HG02852 (cell line): ENCODE measurements at regions not wholly inside any gene's neighbourhood (a gene's known extent, or its start where the extent isn't known, plus 50 kb on each side); places are given as distances from the start of the nearest gene placed in this dataset.

Experiments
- ATAC-seq: cut with Tn5 transposase; IDR thresholded peaks from one replicate; pipeline ENCODE4 v1.9.1; 2021; ENCODE audit warnings: mild to moderate bottlenecking, moderate library complexity; ENCODE audit not compliant: unreplicated experiment

DNA sequence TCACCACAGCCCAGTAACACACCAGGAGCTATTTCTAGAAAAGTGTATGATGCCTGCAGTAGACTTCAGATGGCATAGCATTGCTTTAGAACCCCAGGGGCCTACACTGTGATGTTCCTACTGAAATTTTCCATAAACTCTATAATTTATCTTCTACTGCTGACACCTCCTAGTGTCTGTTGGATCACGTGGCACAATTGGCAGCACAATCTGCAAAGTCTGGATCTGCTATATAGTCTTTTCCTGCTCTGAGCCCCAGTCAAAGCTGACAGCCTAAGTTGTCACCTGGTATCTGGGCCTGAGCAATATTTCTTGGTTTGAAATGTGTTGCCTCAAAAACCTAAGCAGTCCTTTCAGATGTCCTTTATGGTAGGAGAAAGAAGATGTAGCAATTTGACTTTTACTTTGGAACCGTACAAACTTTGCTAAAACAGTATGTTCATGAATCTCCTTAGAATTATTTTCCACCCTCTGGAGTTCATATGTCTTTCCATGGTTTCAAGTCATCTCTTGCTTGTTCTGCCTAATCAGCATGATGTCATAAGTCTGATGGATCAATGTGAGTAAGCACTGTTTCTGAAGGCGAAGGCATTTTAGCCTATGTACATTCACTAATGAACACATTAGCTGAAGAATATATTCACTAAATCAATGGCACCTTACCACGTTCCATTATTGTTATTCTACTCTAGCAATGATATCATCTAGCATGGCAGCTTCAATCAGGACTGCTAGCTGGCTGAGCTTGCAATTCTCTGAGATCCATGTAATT, 536.5 kb upstream of the NBEA start:
- ATAC-seq: no peak

DNA sequence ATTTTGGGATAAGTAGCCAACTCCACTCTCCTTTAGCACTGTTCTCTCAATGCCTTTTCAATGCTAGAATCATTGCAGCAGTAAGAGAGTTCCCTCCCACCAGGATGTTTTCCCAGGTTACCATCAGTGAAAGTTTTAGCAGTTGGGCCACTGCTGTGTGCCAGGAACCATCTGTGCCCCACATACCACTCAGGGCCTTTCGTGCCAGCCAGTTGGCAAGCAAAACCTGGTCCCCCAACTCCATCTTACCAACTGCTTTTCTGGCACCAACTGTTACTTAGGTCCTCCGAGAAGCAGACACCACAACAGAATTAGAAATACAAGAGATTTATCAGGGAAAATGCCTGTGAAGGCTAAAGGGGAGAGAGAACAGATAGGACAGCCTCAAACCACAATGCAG, 533.4 kb upstream of the NBEA start:
- ATAC-seq: no peak

DNA sequence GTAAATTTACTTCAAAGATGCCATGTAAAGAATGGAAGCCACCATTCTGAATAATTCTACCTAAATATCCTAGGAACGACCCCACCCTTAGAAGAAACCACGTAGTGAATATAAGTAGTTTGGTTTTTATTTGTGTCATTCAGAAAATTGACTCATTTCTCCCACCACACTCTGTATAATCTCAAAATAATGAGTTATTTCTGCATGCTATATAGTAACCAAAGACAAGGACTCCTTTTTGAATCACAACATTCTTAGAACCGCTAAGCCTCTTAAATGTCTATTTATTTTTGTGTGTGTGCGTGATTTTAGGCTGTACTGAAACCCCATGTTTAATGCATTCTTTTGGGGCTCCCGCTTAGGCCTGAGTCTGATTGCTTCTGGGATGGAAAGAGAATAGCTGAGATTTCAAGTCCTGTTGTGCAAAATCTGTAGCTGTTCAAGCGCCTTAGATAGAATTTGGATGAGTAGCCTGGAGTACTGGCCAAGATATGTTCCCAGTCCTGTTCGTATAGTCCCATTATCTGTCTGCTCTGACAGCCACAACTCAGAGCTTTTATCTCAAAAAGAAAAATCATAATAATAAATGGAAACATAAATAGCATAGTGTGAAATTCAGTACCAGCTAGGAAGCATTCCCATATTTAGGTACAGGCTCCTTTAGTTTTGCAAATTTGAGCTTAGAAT, 532.4 kb upstream of the NBEA start:
- no peak for ATAC-seq

DNA sequence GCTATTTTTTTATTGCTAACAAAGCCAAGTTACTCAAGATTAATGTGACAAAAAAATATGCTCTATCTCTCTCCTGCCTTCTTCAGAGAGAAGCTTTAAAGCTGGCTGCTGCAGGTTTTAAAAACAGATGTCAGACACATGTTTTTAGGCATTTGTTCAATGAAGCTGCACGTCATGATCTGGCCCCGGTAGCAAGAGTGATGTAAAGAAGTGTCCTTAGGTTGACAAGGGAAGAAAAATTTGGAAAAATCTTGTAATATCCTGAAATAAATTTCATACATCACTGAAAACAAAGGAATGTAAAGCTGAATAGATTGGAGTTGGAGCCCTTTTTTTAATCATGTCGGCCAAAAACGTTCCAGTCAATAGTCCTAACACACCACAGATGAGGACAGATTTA, 531.4 kb upstream of the NBEA start:
- ATAC-seq: no peak

DNA sequence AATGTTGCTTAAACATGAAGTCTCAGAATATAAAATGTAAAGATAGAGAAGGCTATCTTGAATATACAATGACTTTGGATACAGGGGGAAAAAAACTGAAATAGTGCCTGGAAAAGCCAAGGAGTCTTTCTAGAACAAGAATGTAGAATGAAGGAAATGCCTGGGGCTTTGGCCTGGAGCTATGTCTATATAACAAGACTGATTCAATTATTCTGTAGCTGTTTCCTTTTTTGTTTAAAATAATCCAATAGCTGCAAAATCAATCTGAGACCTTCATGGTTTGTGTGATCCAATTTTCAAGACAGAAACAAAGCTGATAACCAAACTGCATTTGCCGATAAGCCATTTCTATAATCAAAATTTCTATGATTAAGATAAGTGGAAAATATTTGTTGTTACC, 530.9 kb upstream of the NBEA start:
- no peak for ATAC-seq

DNA sequence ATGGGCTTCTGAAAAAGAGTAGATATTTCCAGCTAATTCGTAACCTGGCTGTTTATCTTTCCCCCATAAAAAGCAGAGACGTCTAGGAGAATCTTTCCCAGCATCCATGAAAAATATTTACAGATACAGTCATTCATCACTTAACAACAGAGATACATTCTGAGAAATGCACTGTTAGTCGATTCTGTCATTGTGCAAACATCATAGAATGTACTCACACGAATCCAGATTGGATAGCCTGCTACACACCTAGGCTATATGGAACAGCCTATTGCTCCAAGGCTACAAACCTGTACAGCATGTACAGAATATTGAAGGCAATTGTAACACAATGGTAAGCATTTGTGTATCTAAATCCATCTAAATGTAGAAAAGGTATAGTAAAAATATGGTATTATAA, 530.2 kb upstream of the NBEA start:
- no peak for ATAC-seq

DNA sequence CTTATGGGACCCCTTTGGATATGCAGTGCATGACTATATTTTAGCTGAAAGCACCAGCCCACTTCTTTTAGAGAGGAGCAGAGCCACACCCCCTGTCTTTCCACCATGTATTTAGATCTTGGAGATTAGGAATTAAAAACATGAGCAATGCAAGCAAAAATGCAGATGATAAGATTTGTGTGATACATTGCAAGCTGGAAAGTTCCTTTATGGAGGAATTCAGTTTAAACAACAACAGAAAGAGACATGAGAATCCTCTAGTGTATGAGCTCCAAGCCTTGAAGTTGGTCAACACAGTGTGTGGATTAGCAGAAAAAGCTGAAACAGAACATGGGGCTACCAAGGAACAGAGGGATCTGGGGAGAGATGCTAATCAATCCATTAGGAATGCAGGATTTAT, 529.8 kb upstream of the NBEA start:
- ATAC-seq: no peak

DNA sequence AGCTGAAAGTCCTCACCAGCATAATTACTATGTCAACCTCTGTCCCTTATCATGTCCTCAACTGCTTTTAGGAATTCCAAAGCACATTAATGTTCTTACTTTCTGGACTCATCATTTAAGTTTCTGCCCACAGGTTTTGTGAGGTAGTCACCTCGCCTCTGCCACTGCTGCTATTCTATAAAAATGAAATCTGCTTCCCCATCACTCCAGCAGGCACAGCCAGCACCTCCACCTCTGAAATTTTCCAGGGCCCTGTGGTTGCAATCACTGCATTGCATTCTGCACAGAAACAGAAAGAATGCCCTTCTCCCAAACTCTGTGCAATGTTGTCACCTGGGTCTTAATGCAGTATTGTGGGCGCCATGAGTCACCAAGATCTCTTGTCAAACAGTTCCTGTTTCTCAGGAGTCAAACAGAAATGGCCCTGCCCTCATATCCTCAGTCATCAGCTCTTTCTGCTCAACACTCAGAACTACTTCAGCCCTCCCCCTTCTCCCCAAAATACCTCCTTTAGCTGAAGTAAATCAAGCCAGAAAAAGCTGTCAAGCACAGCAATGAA, 529.2 kb upstream of the NBEA start:
- no peak for ATAC-seq

DNA sequence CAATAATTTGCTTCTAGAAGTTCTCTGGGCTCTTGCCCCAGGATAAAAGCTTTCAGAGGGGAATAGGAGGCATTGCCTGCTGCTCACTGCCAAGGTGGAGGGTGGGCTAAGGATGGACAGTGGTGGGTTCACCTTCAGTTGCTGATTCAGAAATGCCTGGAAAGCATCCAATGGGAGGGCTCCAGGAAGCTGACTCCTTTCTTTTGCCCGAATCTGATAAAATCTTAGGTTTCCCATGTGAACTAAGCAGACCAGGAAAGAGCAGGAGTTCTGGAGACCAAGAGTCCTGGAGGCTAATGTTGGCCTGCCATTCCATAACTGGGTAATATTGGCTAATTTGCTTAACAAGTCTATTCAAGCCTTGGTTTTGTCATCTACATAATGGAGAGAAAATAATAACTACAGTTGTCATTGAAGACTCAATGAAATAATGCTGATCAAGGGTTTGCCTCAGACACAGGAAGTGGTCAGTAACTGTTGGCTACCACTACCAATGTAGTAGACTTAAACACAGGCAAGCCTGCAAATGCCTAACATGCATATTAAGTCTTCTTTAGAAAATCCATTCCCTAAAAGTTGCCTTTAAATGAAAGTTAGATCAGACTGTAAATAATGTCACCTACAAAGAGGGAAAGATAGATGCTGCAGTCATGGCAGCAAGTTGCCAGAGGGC, 528.4 kb upstream of the NBEA start:
- no peak for ATAC-seq

DNA sequence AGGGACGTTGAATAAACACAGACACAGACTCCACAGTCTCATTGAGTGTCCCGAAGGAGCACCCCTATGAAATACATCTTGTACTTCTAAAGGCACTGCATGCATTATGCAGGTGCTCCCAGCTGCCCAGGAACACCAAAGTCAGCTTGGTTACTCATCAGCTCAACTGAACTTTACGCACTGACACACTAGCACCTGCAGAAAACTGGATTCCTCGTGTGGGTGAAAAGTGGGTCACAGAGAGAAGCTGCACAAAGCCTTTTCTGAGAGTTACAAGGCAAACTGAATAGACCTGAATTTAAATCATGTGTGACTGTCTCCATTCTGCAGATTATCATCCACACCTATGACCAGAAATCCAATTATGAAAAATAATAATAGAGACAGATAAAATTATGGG, 527.5 kb upstream of the NBEA start:
- no peak for ATAC-seq

DNA sequence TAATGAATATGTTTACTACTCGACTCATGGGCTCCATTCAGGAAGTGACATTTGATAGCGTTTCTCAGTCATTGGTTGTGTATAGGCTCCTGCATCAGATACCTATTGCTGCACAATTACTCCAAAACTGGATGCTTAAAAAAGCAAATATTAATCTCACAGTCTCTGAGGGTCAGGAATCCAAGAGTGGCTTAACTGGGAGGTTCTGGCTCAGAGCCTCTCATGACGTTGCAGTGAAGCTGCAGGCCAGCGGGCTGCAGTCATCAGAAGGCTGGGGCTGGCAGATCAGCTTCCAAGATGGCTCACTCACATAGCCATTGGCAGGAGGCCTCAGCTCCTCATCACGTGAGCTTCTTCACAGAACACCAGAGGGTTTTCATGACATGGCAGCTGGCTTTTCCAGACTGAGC, 525.1 kb upstream of the NBEA start:
- ATAC-seq: no peak

DNA sequence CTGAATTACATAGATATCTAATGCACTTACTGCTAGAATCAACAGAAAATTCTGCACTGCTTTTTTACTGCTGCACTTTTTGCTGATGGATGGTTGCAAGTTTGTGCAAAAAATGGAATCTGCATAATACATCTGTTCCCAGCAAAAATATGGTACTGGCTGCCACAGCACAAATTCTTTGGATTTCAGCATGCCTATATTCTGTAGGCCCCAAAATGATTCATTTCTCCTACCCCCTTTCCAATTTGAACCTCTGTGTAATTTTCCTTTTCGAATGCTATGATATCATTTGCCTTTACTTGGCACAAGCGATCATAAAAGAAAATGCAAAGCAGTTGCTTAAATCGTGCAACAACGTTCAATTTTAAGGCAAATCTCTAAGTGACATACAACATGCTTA, 524.2 kb upstream of the NBEA start:
- no peak for ATAC-seq

DNA sequence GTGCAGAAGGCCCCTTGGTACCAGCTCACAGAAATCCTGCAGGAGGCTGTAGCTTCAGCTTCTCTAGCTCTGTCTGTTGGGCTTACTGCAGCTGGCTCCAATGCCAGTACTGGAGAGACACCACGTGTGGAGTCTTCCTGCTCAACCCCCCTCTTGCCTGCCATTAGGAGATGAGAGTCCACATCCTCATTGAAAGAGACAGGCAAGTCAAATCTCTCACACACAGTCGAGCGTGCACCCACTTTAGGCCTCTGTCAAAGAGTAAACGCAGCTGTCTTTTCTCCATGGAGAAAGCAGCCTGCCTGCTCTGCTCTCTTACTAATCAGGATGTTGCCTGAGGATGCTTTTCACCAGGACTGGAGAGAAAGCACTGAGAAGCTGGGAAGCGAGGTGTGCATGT, 523.0 kb upstream of the NBEA start:
- no peak for ATAC-seq

DNA sequence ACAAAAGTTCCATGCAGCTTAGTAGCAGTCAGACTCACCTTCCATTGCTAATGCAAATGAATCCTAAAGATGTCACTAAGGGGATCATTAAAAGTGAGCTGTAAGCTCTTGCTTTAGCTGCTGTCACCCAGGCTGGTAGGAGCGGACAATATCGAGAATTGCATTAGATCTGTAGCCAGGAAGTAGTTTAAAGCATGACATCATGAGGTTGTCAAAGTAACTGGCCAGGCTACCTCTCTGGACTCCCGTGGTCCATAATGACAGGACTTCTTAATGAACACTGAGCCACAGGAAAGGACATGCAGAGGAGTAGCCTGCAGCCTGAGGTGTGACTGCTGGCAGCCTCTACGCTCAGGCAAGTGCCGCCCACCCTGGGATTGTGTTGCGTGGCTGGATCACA, 522.3 kb upstream of the NBEA start:
- no peak for ATAC-seq

DNA sequence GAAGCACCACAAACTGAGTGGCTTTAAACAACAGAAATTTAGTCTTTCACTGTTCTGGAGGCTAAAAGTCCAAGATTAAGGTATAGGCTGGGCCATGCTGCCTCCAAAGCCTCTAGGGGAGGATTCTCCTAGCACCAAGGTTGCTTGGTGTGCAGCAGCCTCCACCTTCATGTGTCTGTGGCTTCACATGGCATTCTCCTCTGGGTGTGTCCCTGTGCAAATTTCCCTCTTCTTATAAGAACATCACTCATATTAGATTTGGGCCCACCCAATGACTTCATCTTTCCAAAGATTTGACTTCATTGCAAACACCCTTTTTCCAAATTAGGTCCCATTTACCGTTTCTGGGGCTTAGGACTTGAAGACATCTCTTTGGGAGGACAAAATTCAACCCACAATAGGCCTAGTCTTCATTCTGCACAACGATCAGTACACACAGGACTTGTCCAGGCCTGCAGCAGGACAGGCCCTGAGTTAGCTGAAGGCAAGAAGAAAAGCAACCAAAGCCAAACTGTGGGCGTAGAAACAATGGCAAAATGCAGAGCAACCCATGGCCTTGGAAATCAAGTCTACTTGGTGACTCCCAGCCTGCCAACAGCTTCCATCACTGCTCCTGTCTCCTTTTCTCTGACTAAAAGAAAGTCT, 521.2 kb upstream of the NBEA start:
- no peak for ATAC-seq

DNA sequence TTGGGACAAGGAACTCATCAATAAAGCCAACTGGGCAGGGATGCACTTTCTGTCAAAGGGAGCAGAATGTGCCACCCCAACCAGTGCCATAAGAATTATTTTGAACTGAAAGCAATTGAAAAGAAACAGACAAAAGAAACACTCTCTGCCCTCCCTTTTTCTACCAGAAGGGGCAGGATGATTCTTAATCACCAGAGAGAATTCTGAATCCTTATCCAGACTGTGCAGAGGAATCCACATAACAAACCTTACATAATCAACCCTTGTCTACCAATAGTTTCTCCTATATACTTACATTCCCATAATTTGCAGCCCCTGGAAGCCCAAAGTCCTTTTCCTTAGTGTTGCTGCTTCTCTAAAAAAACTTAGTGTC, 520.7 kb upstream of the NBEA start:
- ATAC-seq: no peak

DNA sequence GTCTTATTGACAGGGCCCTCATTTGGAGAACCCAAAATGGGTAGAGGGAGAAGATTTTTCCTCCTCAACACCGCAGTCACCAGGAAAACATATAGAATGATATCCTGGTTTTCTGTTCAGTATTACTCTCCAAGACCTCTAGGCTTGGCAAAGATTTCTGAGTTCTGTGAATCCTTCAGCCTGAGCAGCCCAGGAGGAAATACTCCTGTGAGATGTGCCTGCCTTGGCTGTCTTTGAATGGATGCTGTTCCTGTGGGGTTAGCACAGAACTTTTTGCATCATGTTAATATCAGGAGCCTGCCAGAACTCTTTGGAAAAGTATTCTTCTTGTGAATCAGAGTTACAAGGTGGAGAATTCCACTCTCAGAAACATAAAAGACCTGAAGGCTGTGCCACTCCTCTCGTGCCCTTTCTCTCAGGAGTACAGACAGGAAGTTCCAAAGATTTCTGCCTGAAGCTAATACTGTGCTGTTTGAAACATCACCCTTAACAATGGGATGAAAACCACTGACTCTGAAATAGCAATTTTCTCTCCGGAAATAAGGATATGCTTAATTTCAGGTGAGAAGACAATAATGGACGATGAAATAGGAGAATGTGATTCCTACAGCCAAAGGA, 520.1 kb upstream of the NBEA start:
- ATAC-seq: no peak

DNA sequence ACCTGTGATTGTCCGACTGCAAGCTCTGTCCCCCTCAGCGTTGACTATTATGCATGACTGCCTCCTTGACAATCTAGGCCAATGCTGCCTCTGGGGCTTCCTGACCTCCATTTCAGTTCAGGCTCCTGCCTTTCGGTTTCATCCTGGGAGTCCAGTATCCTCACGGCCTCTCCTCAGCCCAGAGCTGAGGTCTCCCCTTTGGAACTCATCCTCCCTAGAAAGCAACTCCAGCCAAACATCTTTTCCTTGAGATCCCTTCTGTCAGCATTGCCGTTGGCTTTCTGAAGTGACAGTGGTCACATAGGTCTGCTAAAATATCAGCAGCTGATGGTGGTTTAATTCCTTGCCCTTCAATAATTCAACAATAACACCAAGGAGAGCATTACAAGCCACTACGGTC, 519.1 kb upstream of the NBEA start:
- ATAC-seq: no peak

DNA sequence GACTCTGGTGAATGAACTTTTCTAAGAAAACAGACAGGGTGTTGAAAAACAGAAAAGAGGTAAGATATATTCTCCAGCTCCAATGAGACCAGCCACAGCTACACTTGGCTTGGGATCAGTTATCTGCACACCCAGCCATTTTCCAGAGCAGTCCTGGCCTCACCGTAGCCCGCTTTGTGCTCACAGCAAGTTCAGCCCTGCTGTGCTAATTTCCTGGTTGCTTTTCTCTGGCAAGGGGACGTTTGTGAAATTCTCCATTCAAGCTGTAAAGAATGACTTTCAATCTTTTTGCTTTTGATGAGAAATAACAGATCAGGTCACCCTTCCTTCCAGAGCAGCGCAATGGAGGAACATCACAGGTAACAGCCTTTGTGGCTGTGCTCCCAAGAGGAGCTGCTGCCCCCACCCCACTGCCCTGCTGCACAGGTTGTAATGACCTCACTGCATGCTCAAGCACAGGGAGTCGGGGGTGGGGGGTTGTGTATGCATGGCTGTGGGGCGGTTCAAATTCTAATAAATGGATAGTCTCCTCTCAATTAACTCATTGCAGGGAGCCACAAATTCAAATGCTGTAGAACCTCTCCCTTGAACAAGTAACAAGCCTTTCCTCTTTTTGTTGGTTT, 516.6 kb upstream of the NBEA start:
- ATAC-seq: no peak

DNA sequence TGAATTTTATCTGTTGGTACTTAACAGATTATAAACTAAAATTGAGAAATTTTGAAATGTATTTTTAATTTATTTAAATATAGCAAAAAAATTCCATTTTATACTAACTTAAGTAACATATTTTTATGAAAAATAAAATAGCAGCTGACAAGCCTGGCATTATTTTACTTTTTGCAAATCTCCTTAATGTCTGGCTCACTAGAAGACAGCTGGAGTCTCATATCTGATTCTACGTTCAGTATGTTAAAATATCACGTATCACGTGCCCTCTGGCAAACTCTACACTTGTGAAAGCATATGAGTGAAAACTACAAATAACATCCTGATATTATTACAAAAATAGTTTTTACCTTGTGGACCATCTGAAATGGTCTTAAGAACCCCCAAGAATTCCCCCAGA, 513.2 kb upstream of the NBEA start:
- ATAC-seq: no peak

DNA sequence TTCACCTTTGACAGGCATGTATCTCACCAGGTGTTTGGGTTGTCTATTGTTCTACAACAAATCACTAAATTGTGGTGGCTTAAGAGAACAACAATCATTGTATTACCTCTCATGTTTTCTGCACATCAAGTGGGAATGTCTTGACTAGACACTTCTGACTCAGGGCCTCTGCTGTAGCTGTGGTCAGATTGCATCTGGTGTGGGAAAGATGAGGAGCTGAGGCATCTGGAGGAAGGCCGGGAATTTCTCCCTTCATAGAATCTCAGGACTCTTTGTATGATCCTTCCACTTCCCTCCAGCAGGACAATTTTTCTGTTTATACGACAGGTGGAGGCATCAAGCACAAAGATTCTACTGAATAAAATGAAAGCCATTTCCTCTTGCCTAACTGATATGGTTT, 511.8 kb upstream of the NBEA start:
- no peak for ATAC-seq
